SK-N-SH treated with all-trans-retinoic acid at 6 μM for 48 hours (cell line): ENCODE measurements at regions not wholly inside any gene's neighbourhood (a gene's known extent, or its start where the extent isn't known, plus 50 kb on each side); places are given as distances from the start of the nearest gene placed in this dataset.

Experiments used
- ARNTL ChIP-seq: fragments of 450-650 bp; formaldehyde crosslinking; IDR thresholded peaks from 2 replicates; pipeline ENCODE4 v1.5.0; 2020; ENCODE audit warnings: low read depth, mild to moderate bottlenecking, moderate library complexity, borderline replicate concordance
- ESRRG ChIP-seq: fragments of 250-450 bp; sonication (Bioruptor Pico); IDR thresholded peaks from 2 replicates; pipeline ENCODE4 v1.6.1; 2021; ENCODE audit warnings: mild to moderate bottlenecking
- GLIS3 ChIP-seq: fragments of 250-450 bp; sonication (Bioruptor Pico); IDR thresholded peaks from 2 replicates; pipeline ENCODE4 v1.5.0; 2020; ENCODE audit warnings: mild to moderate bottlenecking, moderate library complexity
- PPARA ChIP-seq: fragments of 250-450 bp; sonication (Bioruptor Pico); IDR thresholded peaks from 2 replicates; pipeline ENCODE4 v1.5.0; 2020; ENCODE audit warnings: mild to moderate bottlenecking, borderline replicate concordance
- RARB ChIP-seq: fragments of 250-450 bp; sonication (Bioruptor Pico); IDR thresholded peaks from 2 replicates; pipeline ENCODE4 v1.8.0; 2021; ENCODE audit warnings: mild to moderate bottlenecking, moderate library complexity
- TOX ChIP-seq: fragments of 250-450 bp; sonication (Bioruptor Pico); IDR thresholded peaks from 2 replicates; pipeline ENCODE4 v1.8.0; 2021; ENCODE audit warnings: mild to moderate bottlenecking, moderate library complexity, borderline replicate concordance
- ZFP3 ChIP-seq: fragments of 250-450 bp; sonication (Bioruptor Pico); IDR thresholded peaks from 2 replicates; pipeline ENCODE4 v1.5.0; 2020; ENCODE audit warnings: mild to moderate bottlenecking, moderate library complexity
- ZFP30 ChIP-seq: fragments of 450-650 bp; formaldehyde crosslinking; IDR thresholded peaks from 2 replicates; pipeline ENCODE4 v1.5.0; 2022; ENCODE audit warnings: mild to moderate bottlenecking, moderate library complexity
- ZNF565 ChIP-seq: fragments of 450-650 bp; formaldehyde crosslinking; conservative IDR thresholded peaks from 2 replicates; pipeline ENCODE4 v1.5.0; 2020; ENCODE audit warnings: low read depth, mild to moderate bottlenecking, moderate library complexity
- ZNF70 ChIP-seq: fragments of 450-650 bp; formaldehyde crosslinking; IDR thresholded peaks from 2 replicates; pipeline ENCODE4 v1.5.0; 2020; ENCODE audit warnings: mild to moderate bottlenecking, moderate library complexity
- TF ChIP-seq, protein P1 (sequence below): fragments of 250-450 bp; sonication (Bioruptor Pico); IDR thresholded peaks from 2 replicates; pipeline ENCODE4 v1.8.0; 2020; ENCODE audit warnings: mild to moderate bottlenecking, moderate library complexity, borderline replicate concordance
- TF ChIP-seq, protein P2 (sequence below): fragments of 250-450 bp; sonication (Bioruptor Pico); IDR thresholded peaks from 2 replicates; pipeline ENCODE4 v1.5.1; 2021; ENCODE audit warnings: mild to moderate bottlenecking, moderate library complexity
- TF ChIP-seq, protein P3 (sequence below): fragments of 250-450 bp; sonication (Bioruptor Pico); IDR thresholded peaks from 2 replicates; pipeline ENCODE4 v1.5.0; 2020; ENCODE audit warnings: mild to moderate bottlenecking, moderate library complexity
- TF ChIP-seq, protein P4 (sequence below): fragments of 250-450 bp; sonication (Bioruptor Pico); IDR thresholded peaks from 2 replicates; pipeline ENCODE4 v1.5.1; 2020; ENCODE audit warnings: low read depth, mild to moderate bottlenecking, moderate library complexity

DNA sequence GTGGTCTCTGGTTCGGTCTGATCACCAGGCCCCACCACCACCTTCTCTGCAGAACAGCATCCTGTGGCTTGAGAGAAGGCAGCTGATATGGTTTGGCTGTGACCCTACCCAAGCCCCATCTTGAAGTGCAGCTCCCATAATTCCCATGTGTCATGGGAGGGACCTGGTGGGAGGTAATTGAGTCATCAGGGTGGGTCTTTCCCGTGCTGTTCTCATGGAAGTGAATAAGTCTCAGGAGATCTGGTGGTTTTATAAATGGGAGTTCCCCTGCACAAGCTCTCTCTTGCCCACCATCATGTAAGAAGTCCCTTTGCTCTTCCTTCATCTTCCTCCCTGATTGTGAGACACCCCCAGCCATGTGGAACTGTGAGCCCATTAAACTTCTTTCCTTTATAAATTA, 352.3 kb upstream of the CDH5 start:
- TF ChIP-seq, protein P1, sequence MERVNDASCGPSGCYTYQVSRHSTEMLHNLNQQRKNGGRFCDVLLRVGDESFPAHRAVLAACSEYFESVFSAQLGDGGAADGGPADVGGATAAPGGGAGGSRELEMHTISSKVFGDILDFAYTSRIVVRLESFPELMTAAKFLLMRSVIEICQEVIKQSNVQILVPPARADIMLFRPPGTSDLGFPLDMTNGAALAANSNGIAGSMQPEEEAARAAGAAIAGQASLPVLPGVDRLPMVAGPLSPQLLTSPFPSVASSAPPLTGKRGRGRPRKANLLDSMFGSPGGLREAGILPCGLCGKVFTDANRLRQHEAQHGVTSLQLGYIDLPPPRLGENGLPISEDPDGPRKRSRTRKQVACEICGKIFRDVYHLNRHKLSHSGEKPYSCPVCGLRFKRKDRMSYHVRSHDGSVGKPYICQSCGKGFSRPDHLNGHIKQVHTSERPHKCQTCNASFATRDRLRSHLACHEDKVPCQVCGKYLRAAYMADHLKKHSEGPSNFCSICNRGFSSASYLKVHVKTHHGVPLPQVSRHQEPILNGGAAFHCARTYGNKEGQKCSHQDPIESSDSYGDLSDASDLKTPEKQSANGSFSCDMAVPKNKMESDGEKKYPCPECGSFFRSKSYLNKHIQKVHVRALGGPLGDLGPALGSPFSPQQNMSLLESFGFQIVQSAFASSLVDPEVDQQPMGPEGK (CRISPR knock-in tag) = no peak
- TF ChIP-seq PPARA (CRISPR knock-in tag) (no peak), RARB (no peak), ZNF70 (no peak), GLIS3 (CRISPR knock-in tag) (no peak), TOX (CRISPR knock-in tag) (no peak), ZFP30 (CRISPR knock-in tag) (no peak), ARNTL (CRISPR knock-in tag) (no peak), ESRRG (CRISPR knock-in tag) (no peak), ZFP3 (CRISPR knock-in tag) (no peak), ZNF565 (CRISPR knock-in tag) (no peak)
- TF ChIP-seq, protein P2, sequence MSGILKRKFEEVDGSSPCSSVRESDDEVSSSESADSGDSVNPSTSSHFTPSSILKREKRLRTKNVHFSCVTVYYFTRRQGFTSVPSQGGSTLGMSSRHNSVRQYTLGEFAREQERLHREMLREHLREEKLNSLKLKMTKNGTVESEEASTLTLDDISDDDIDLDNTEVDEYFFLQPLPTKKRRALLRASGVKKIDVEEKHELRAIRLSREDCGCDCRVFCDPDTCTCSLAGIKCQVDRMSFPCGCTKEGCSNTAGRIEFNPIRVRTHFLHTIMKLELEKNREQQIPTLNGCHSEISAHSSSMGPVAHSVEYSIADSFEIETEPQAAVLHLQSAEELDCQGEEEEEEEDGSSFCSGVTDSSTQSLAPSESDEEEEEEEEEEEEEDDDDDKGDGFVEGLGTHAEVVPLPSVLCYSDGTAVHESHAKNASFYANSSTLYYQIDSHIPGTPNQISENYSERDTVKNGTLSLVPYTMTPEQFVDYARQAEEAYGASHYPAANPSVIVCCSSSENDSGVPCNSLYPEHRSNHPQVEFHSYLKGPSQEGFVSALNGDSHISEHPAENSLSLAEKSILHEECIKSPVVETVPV (CRISPR knock-in tag) = no peak
- TF ChIP-seq, protein P3, sequence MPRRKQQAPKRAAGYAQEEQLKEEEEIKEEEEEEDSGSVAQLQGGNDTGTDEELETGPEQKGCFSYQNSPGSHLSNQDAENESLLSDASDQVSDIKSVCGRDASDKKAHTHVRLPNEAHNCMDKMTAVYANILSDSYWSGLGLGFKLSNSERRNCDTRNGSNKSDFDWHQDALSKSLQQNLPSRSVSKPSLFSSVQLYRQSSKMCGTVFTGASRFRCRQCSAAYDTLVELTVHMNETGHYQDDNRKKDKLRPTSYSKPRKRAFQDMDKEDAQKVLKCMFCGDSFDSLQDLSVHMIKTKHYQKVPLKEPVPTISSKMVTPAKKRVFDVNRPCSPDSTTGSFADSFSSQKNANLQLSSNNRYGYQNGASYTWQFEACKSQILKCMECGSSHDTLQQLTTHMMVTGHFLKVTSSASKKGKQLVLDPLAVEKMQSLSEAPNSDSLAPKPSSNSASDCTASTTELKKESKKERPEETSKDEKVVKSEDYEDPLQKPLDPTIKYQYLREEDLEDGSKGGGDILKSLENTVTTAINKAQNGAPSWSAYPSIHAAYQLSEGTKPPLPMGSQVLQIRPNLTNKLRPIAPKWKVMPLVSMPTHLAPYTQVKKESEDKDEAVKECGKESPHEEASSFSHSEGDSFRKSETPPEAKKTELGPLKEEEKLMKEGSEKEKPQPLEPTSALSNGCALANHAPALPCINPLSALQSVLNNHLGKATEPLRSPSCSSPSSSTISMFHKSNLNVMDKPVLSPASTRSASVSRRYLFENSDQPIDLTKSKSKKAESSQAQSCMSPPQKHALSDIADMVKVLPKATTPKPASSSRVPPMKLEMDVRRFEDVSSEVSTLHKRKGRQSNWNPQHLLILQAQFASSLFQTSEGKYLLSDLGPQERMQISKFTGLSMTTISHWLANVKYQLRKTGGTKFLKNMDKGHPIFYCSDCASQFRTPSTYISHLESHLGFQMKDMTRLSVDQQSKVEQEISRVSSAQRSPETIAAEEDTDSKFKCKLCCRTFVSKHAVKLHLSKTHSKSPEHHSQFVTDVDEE (CRISPR knock-in tag) = no peak
- TF ChIP-seq, protein P4, sequence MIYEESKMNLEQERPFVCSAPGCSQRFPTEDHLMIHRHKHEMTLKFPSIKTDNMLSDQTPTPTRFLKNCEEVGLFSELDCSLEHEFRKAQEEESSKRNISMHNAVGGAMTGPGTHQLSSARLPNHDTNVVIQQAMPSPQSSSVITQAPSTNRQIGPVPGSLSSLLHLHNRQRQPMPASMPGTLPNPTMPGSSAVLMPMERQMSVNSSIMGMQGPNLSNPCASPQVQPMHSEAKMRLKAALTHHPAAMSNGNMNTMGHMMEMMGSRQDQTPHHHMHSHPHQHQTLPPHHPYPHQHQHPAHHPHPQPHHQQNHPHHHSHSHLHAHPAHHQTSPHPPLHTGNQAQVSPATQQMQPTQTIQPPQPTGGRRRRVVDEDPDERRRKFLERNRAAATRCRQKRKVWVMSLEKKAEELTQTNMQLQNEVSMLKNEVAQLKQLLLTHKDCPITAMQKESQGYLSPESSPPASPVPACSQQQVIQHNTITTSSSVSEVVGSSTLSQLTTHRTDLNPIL (CRISPR knock-in tag) = no peak
